Erythroblast (primary cell): ENCODE measurements at regions not wholly inside any gene's neighbourhood (a gene's known extent, or its start where the extent isn't known, plus 50 kb on each side); places are given as distances from the start of the nearest gene placed in this dataset.
"Not testable (repeated sequence)": the region's sequence is repeated elsewhere in the genome, so short reads cannot be mapped to it uniquely, and the experiment has no call there.

Experiments used
- GATA1 ChIP-seq: IDR thresholded peaks from 2 replicates; pipeline ENCODE4 v1.6.1; 2011; ENCODE audit warnings: low read depth, mild to moderate bottlenecking, control low read depth, low read length, moderate library complexity
- POLR2A ChIP-seq: IDR thresholded peaks from 2 replicates; pipeline ENCODE4 v1.6.1; 2011; ENCODE audit warnings: mild to moderate bottlenecking, low read length

DNA sequence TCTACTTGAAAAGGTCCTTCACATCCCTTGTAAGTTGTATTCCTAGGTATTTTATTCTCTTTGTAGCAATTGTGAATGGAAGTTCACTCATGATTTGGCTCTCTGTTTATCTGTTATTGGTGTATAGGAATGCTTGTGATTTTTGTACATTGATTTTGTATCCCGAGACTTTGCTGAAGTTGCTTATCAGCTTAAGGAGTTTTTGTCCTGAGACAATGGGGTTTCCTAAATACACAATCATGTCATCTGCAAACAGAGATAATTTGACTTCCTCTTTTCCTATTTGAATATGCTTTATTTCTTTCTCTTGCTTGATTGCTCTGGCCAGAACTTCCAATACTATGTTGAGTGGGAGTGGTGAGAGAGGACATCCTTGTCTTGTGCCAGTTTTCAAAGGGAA, 69.8 kb upstream of the MYRIP start:
- TF ChIP-seq POLR2A, GATA1: not testable (repeated sequence)
